Body of pancreas (tissue), 4 donors: ENCODE measurements at regions not wholly inside any gene's neighbourhood (a gene's known extent, or its start where the extent isn't known, plus 50 kb on each side); places are given as distances from the start of the nearest gene placed in this dataset.

Experiments
- CTCF ChIP-seq, 7 experiments: fragments of 450-650 bp in 4 of 7; fragments of 200-600 bp in 3 of 7; sonication (generic) in 3 of 7; IDR thresholded peaks; one replicate each; pipeline ENCODE4 v1.5.1; 2016 to 2019; ENCODE audit warnings: antibody characterized with exemption in 7 of 7
- POLR2A ChIP-seq, 3 donors: fragments of 450-650 bp; IDR thresholded peaks; one replicate each; pipeline ENCODE4 v1.6.1; 2016; ENCODE audit warnings: antibody characterized with exemption in 3 of 3, mild to moderate bottlenecking in 2 of 3

DNA sequence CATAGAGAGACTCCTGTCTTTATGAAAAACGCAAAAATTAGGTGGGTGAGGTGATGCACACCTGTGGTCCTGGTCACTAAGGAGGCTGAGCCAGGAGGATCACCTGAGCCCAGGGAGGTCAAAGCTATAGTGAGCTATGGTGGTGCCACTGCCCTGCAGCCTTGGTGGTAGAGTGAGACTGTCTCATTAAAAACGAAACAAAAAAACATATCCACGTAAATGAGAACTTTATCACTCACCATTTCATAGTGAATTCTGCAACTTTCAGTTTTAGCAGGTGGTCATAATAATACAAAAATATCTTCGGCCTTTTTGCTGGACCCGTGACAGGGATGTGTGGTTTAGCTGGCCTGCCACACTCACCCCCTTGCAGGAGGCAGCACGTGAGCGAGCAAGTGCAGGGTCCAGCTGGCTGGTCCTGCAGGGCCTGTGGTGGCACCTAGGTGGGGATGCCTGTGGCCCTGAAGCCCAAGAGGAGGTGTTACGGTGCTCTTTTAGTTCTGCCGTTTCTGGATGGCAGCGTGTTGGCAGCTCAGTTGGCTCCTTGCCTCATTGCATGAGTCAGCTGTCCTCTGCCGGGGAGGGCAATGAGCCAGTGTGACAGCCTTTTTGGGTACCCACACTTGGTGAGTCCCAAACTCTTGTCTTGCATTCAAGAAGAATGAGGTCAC is 1330.7 kb upstream of the TMEM132C start:
- no peak for TF ChIP-seq CTCF (IDR thresholded peaks at IDR 0.05)
- TF ChIP-seq POLR2A (IDR thresholded peaks at IDR 0.05), result no peak
